Tibial nerve (tissue), 4 donors: ENCODE measurements at regions not wholly inside any gene's neighbourhood (a gene's known extent, or its start where the extent isn't known, plus 50 kb on each side); places are given as distances from the start of the nearest gene placed in this dataset.

ENCODE experiments used
- EP300 ChIP-seq, 2 donors: sonication (generic); formaldehyde crosslinking; IDR thresholded peaks; one replicate each; pipeline ENCODE4 v1.6.1; 2017; ENCODE audit warnings: antibody characterized with exemption in 2 of 2, mild to moderate bottlenecking in 1 of 2
- POLR2A ChIP-seq, 2 donors: fragments of 450-650 bp; IDR thresholded peaks; one replicate each; pipeline ENCODE4 v1.6.1; 2017; ENCODE audit warnings: antibody characterized with exemption in 2 of 2, mild to moderate bottlenecking in 2 of 2, moderate library complexity in 2 of 2
- TF ChIP-seq, protein P1 (sequence below), 5 experiments: fragments of 200-600 bp in 3 of 5; fragments of 450-650 bp in 2 of 5; sonication (generic) in 3 of 5; IDR thresholded peaks; one replicate each; pipeline ENCODE4 v1.5.1; 2016 to 2019; ENCODE audit warnings: antibody characterized with exemption in 5 of 5, mild to moderate bottlenecking in 3 of 5, moderate library complexity in 2 of 5

DNA sequence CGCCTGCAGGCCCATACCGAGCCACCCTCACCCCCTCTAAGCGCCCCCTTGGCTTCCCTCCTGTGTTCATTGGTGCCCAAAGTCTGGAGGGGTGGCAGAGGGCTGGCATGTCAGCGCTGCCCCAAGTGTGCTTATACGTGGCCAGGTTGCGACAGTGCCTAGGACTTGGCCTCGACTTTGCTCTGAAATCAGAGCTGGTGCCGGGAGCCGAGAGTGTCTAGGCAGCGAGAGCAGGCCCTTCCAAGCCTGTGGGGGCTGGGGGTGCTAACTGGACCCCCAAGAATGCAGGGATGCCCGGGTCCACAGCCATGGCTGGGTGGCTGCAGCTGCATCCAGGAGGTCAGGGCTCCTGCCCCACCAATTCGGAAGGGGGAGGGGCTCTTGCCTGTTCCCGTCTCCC is 95.6 kb upstream of the MGAT5 start:
- TF ChIP-seq, protein P1, sequence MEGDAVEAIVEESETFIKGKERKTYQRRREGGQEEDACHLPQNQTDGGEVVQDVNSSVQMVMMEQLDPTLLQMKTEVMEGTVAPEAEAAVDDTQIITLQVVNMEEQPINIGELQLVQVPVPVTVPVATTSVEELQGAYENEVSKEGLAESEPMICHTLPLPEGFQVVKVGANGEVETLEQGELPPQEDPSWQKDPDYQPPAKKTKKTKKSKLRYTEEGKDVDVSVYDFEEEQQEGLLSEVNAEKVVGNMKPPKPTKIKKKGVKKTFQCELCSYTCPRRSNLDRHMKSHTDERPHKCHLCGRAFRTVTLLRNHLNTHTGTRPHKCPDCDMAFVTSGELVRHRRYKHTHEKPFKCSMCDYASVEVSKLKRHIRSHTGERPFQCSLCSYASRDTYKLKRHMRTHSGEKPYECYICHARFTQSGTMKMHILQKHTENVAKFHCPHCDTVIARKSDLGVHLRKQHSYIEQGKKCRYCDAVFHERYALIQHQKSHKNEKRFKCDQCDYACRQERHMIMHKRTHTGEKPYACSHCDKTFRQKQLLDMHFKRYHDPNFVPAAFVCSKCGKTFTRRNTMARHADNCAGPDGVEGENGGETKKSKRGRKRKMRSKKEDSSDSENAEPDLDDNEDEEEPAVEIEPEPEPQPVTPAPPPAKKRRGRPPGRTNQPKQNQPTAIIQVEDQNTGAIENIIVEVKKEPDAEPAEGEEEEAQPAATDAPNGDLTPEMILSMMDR (IDR thresholded peaks at IDR 0.05), result no peak
- no peak for TF ChIP-seq POLR2A (IDR thresholded peaks at IDR 0.05)
- TF ChIP-seq EP300 (IDR thresholded peaks at IDR 0.05), result no peak
